Mesenchymal stem cell (in vitro differentiated cells and primary cell): ENCODE measurements at regions not wholly inside any gene's neighbourhood (a gene's known extent, or its start where the extent isn't known, plus 50 kb on each side); places are given as distances from the start of the nearest gene placed in this dataset.

Experiments
- DNase-seq: peaks from one replicate; pipeline ENCODE4 v3.0.0-alpha.2; 2013
- H2AFZ ChIP-seq: one replicate; pipeline ENCODE4 v1.6.1; 2013; ENCODE audit warnings: low read depth, mild to moderate bottlenecking, control low read depth, inconsistent platforms, low read length, moderate library complexity
- H2AK5ac ChIP-seq: 2 replicates; pipeline ENCODE4 v1.6.1; 2013; ENCODE audit warnings: low read length, moderate library complexity, mild to moderate bottlenecking, inconsistent platforms; ENCODE audit not compliant: severe bottlenecking
- H2BK120ac ChIP-seq: one replicate; pipeline ENCODE4 v1.6.1; 2013; ENCODE audit warnings: low read depth, mild to moderate bottlenecking, inconsistent platforms, low read length, moderate library complexity
- H2BK12ac ChIP-seq, 2 experiments: one replicate each; pipeline ENCODE4 v1.6.1; 2013; ENCODE audit warnings: inconsistent platforms in 2 of 2, low read length in 2 of 2, mild to moderate bottlenecking in 2 of 2, moderate library complexity in 2 of 2, control low read depth in 1 of 2
- H2BK15ac ChIP-seq: one replicate; pipeline ENCODE4 v1.6.1; 2013; ENCODE audit warnings: mild to moderate bottlenecking, low read depth, inconsistent platforms; ENCODE audit not compliant: poor library complexity, severe bottlenecking
- H2BK5ac ChIP-seq: 2 replicates; pipeline ENCODE4 v1.6.1; 2013; ENCODE audit warnings: low read depth, mild to moderate bottlenecking, low read length, control low read depth, inconsistent platforms; ENCODE audit not compliant: poor library complexity, severe bottlenecking
- H3K14ac ChIP-seq, 2 experiments: one replicate each; pipeline ENCODE4 v1.6.1; 2013; ENCODE audit warnings: inconsistent platforms in 2 of 2, low read length in 2 of 2, control low read depth in 1 of 2, mild to moderate bottlenecking in 1 of 2, moderate library complexity in 1 of 2
- H3K18ac ChIP-seq, 2 experiments: one replicate each; pipeline ENCODE4 v1.6.1; 2013; ENCODE audit warnings: inconsistent platforms in 2 of 2, low read length in 2 of 2, control low read depth in 1 of 2, low read depth in 1 of 2, mild to moderate bottlenecking in 1 of 2
- H3K23ac ChIP-seq, 2 experiments: one replicate each; pipeline ENCODE4 v1.6.1; 2013; ENCODE audit warnings: inconsistent platforms in 2 of 2, low read length in 2 of 2, mild to moderate bottlenecking in 2 of 2, moderate library complexity in 2 of 2, control low read depth in 1 of 2
- H3K27ac ChIP-seq: 2 replicates; pipeline ENCODE4 v1.5.1; 2013; ENCODE audit warnings: mild to moderate bottlenecking, moderate library complexity, low read length, control low read depth, inconsistent platforms; ENCODE audit not compliant: poor library complexity, severe bottlenecking
- H3K27me3 ChIP-seq, 2 experiments: 2 replicates each; pipeline versions ENCODE4 v1.6.1 to v1.7.0; 2013; ENCODE audit warnings: low read length in 2 of 2, mild to moderate bottlenecking in 2 of 2, moderate library complexity in 2 of 2, control low read depth in 1 of 2, inconsistent platforms in 1 of 2; ENCODE audit not compliant: control insufficient read depth in 1 of 2, insufficient read depth in 1 of 2
- H3K36me3 ChIP-seq, 2 experiments: 2 replicates each; pipeline versions ENCODE4 v1.6.1 to v1.7.0; 2013; ENCODE audit warnings: low read length in 2 of 2, control low read depth in 1 of 2, inconsistent platforms in 1 of 2, low read depth in 1 of 2, mild to moderate bottlenecking in 1 of 2; ENCODE audit not compliant: insufficient read depth in 2 of 2, control insufficient read depth in 1 of 2
- H3K4ac ChIP-seq, 2 experiments: one replicate each; pipeline ENCODE4 v1.6.1; 2013; ENCODE audit warnings: inconsistent platforms in 2 of 2, low read length in 2 of 2, mild to moderate bottlenecking in 2 of 2, moderate library complexity in 2 of 2, control low read depth in 1 of 2, low read depth in 1 of 2
- H3K4me1 ChIP-seq: 2 replicates; pipeline ENCODE4 v1.6.1; 2013; ENCODE audit warnings: low read depth, low read length, control low read depth; ENCODE audit not compliant: control insufficient read depth, insufficient read depth
- H3K4me2 ChIP-seq: 2 replicates; pipeline ENCODE4 v1.6.1; 2013; ENCODE audit warnings: low read length, mild to moderate bottlenecking, inconsistent platforms; ENCODE audit not compliant: poor library complexity, severe bottlenecking
- H3K4me3 ChIP-seq, 2 experiments: 2 replicates each; pipeline versions ENCODE4 v1.5.1 to v1.7.0; 2013; ENCODE audit warnings: low read length in 2 of 2, mild to moderate bottlenecking in 2 of 2, control low read depth in 1 of 2, low read depth in 1 of 2; ENCODE audit not compliant: insufficient read depth in 1 of 2
- H3K79me1 ChIP-seq: replicated peaks from 2 replicates; pipeline ENCODE4 v1.6.1; 2013; ENCODE audit warnings: mild to moderate bottlenecking, control low read depth, low read length, inconsistent platforms; ENCODE audit not compliant: poor library complexity, severe bottlenecking
- H3K9ac ChIP-seq: 2 replicates; pipeline ENCODE4 v1.7.0; 2013; ENCODE audit warnings: mild to moderate bottlenecking, low read length, moderate library complexity
- H3K9me3 ChIP-seq: 2 replicates; pipeline ENCODE4 v1.7.0; 2013; ENCODE audit warnings: mild to moderate bottlenecking, low read length; ENCODE audit not compliant: control insufficient read depth
- H4K8ac ChIP-seq: one replicate; pipeline ENCODE4 v1.6.1; 2013; ENCODE audit warnings: inconsistent platforms, mild to moderate bottlenecking, low read length, moderate library complexity
- H4K91ac ChIP-seq: one replicate; pipeline ENCODE4 v1.6.1; 2013; ENCODE audit warnings: mild to moderate bottlenecking, low read length, inconsistent platforms
- WGBS: methylation state at CpG from one replicate; pipeline ENCODE4 v1.1.7; 2013; ENCODE audit warnings: mixed read lengths; 5-methylcytosine and 5-hydroxymethylcytosine counted together

- Histone ChIP-seq H2AK5ac (no peak overlapping the region), H3K9me3 (no peaks in the 10 kb centered on the region), H3K4me3 (no peak overlapping the region), H3K4me1 (no peaks in the 10 kb centered on the region), H2BK12ac (no peak overlapping the region), H2AFZ (no peak overlapping the region), H3K4me2 (no peak overlapping the region), H3K27me3 (no peaks in the 10 kb centered on the region), H2BK120ac (no peak overlapping the region), H4K91ac (no peak overlapping the region), H3K27ac (no peak overlapping the region), H2BK15ac (no peak overlapping the region), H3K4ac (no peak overlapping the region), H3K18ac (no peak overlapping the region), H3K14ac (no peak overlapping the region), H2BK5ac (no peak overlapping the region), H3K9ac (no peak overlapping the region), H4K8ac (no peak overlapping the region), H3K36me3 (no peaks in the 10 kb centered on the region), H3K79me1 (no peaks in the 10 kb centered on the region), H3K23ac (no peak overlapping the region)
- no peak for DNase-seq
Measured at GRCh38 chr11:26063915-26064314, 268.0 kb upstream of the ANO3 start.

- Histone ChIP-seq H3K18ac (no peak overlapping the region), H3K23ac (no peak overlapping the region), H2AFZ (no peak overlapping the region), H3K36me3 (no peaks in the 10 kb centered on the region), H4K8ac (no peak overlapping the region), H3K14ac (no peak overlapping the region), H3K4me3 (no peak overlapping the region), H3K4me2 (no peak overlapping the region), H2BK120ac (no peak overlapping the region), H2BK5ac (no peak overlapping the region), H2BK12ac (no peak overlapping the region), H3K9ac (no peak overlapping the region), H3K79me1 (no peaks in the 10 kb centered on the region), H3K4me1 (no peaks in the 10 kb centered on the region), H3K27ac (no peak overlapping the region), H2AK5ac (no peak overlapping the region), H4K91ac (no peak overlapping the region), H3K4ac (no peak overlapping the region), H3K9me3 (no peaks in the 10 kb centered on the region), H3K27me3 (no peaks in the 10 kb centered on the region), H2BK15ac (no peak overlapping the region)
- DNase-seq: no peak
- no CpG with 5 or more reads among the region's 1 CpG for WGBS
Measured at GRCh38 chr11:26065944-26066343, 266.0 kb upstream of the ANO3 start.

GRCh38 chr11:26070714-26071380, 261.1 kb upstream of the ANO3 start:
- H3K4me3 ChIP-seq: no peak overlapping the region
- no peak overlapping the region for H3K14ac ChIP-seq
- no peak overlapping the region for H2AFZ ChIP-seq
- WGBS: 89% methylated on average over 4 of the region's 8 CpGs
- H3K36me3 ChIP-seq: no peaks in the 10 kb centered on the region
- no peak overlapping the region for H2BK120ac ChIP-seq
- H3K4ac ChIP-seq: no peak overlapping the region
- no peak overlapping the region for H2BK5ac ChIP-seq
- H2BK12ac ChIP-seq: no peak overlapping the region
- no peak overlapping the region for H4K8ac ChIP-seq
- no peak overlapping the region for H3K27ac ChIP-seq
- H3K18ac ChIP-seq: no peak overlapping the region
- no peak overlapping the region for H2BK15ac ChIP-seq
- no peaks in the 10 kb centered on the region for H3K27me3 ChIP-seq
- H3K23ac ChIP-seq: no peak overlapping the region
- H3K79me1 ChIP-seq: peaks cover 1% of the 10 kb centered on the region
- no peak overlapping the region for H4K91ac ChIP-seq
- no peak overlapping the region for H3K9ac ChIP-seq
- H3K9me3 ChIP-seq: no peaks in the 10 kb centered on the region
- no peaks in the 10 kb centered on the region for H3K4me1 ChIP-seq
- no peak overlapping the region for H2AK5ac ChIP-seq
- no peak overlapping the region for H3K4me2 ChIP-seq
- DNase-seq: no peak

- no peak overlapping the region for H3K4ac ChIP-seq
- no peak overlapping the region for H3K4me2 ChIP-seq
- no peak overlapping the region for H2AFZ ChIP-seq
- H3K79me1 ChIP-seq: peaks cover 1% of the 10 kb centered on the region
- H2BK5ac ChIP-seq: no peak overlapping the region
- H4K91ac ChIP-seq: no peak overlapping the region
- H2BK15ac ChIP-seq: no peak overlapping the region
- H3K18ac ChIP-seq: no peak overlapping the region
- no peaks in the 10 kb centered on the region for H3K36me3 ChIP-seq
- H3K9me3 ChIP-seq: no peaks in the 10 kb centered on the region
- no peak overlapping the region for H3K4me3 ChIP-seq
- H2BK12ac ChIP-seq: no peak overlapping the region
- WGBS: 81% methylated on average over 2 of the region's 3 CpGs
- no peak for DNase-seq
- H3K27ac ChIP-seq: peak overlapping the region; percentile 10
- H3K23ac ChIP-seq: no peak overlapping the region
- no peak overlapping the region for H3K9ac ChIP-seq
- no peak overlapping the region for H3K14ac ChIP-seq
- H2BK120ac ChIP-seq: no peak overlapping the region
- no peaks in the 10 kb centered on the region for H3K4me1 ChIP-seq
- H2AK5ac ChIP-seq: peak overlapping the region; percentile 42
- H3K27me3 ChIP-seq: no peaks in the 10 kb centered on the region
- no peak overlapping the region for H4K8ac ChIP-seq
Measured at GRCh38 chr11:26072614-26073153, 259.2 kb upstream of the ANO3 start.
